Left colon (tissue), 2 donors: ENCODE measurements at regions not wholly inside any gene's neighbourhood (a gene's known extent, or its start where the extent isn't known, plus 50 kb on each side); places are given as distances from the start of the nearest gene placed in this dataset.
A peak's percentile ranks its signal among the peaks of the same experiment; 100 is the strongest.
"Not testable (repeated sequence)": the region's sequence is repeated elsewhere in the genome, so short reads cannot be mapped to it uniquely, and the experiment has no call there.

Experiments used
- ATAC-seq: fragments of 200-7000 bp; cut with Tn5 transposase; one replicate; pipeline ENCODE4 v1.9.1; 2020; ENCODE audit warnings: mild to moderate bottlenecking, moderate library complexity
- DNase-seq, 2 donors: peaks; one replicate each; pipeline ENCODE4 v3.0.0-alpha.2; 2020
- intact Hi-C, 2 donors: fragments of 100-400 bp; cut with DNase I in 1 of 2; cut with micrococcal nuclease in 1 of 2; formaldehyde crosslinking; loops; one replicate each; pipeline versions ENCODE4 v1.11.2 to v1.14.0; 2022; cut with DNase I, micrococcal nuclease
- donor health status: DM: no; HTN: no; CAD: no.
- donor health status: DM: yes; HTN: yes; CAD: no.

GRCh38 chr14:19163891-19164290, 196.7 kb downstream of the POTEM start:
- intact Hi-C loops, DNase-seq, ATAC-seq: not testable (repeated sequence)

- DNase-seq, intact Hi-C loops, ATAC-seq: not testable (repeated sequence)
Observed at GRCh38 chr14:19164426-19164825, 197.2 kb downstream of the POTEM start.

- ATAC-seq, DNase-seq, intact Hi-C loops: not testable (repeated sequence)
Observed at GRCh38 chr14:19166056-19166455, 198.8 kb downstream of the POTEM start.

GRCh38 chr14:19167454-19168190, 200.4 kb downstream of the POTEM start:
- ATAC-seq, intact Hi-C loops: not testable (repeated sequence)
- peak in 1 of 2 donors; percentile 25 for DNase-seq

- intact Hi-C loops, ATAC-seq: not testable (repeated sequence)
- peak in 1 of 2 donors; percentile 19 for DNase-seq
Observed at GRCh38 chr14:19168261-19168660, 201.0 kb downstream of the POTEM start.

GRCh38 chr14:19169561-19170362, 202.5 kb downstream of the POTEM start:
- intact Hi-C loops, ATAC-seq: not testable (repeated sequence)
- peak in 1 of 2 donors; percentile 22 for DNase-seq

- DNase-seq, intact Hi-C loops, ATAC-seq: not testable (repeated sequence)
Observed at GRCh38 chr14:19172745-19173144, 205.5 kb downstream of the POTEM start.

- DNase-seq, intact Hi-C loops, ATAC-seq: not testable (repeated sequence)
Observed at GRCh38 chr14:19173188-19173587, 206.0 kb downstream of the POTEM start.

- ATAC-seq, DNase-seq, intact Hi-C loops: not testable (repeated sequence)
Observed at GRCh38 chr14:19177435-19177834, 210.2 kb downstream of the POTEM start.

- DNase-seq, intact Hi-C loops, ATAC-seq: not testable (repeated sequence)
Observed at GRCh38 chr14:19180297-19180696, 213.1 kb downstream of the POTEM start.

GRCh38 chr14:19180881-19181280, 213.6 kb downstream of the POTEM start:
- ATAC-seq, intact Hi-C loops, DNase-seq: not testable (repeated sequence)

- ATAC-seq, DNase-seq, intact Hi-C loops: not testable (repeated sequence)
Observed at GRCh38 chr14:19195146-19195545, 227.9 kb downstream of the POTEM start.

- DNase-seq, intact Hi-C loops, ATAC-seq: not testable (repeated sequence)
Observed at GRCh38 chr14:19197488-19198234, 230.4 kb downstream of the POTEM start.

GRCh38 chr14:19198341-19198740, 231.1 kb downstream of the POTEM start:
- intact Hi-C loops, DNase-seq, ATAC-seq: not testable (repeated sequence)

- DNase-seq, ATAC-seq, intact Hi-C loops: not testable (repeated sequence)
Observed at GRCh38 chr14:19201394-19202052, 232.6 kb downstream of the POTEG start.

- ATAC-seq, intact Hi-C loops, DNase-seq: not testable (repeated sequence)
Observed at GRCh38 chr14:19202053-19202442, 232.1 kb downstream of the POTEG start.

- intact Hi-C loops, ATAC-seq, DNase-seq: not testable (repeated sequence)
Observed at GRCh38 chr14:19203250-19203972, 230.7 kb downstream of the POTEG start.

GRCh38 chr14:19204827-19205226, 229.3 kb downstream of the POTEG start:
- intact Hi-C loops, DNase-seq: not testable (repeated sequence)

More at GRCh38 chr14:19204827-19205226, 229.3 kb downstream of the POTEG start:
- not testable (repeated sequence) for ATAC-seq
